Prostate gland (tissue), 2 donors: ENCODE measurements at regions not wholly inside any gene's neighbourhood (a gene's known extent, or its start where the extent isn't known, plus 50 kb on each side); places are given as distances from the start of the nearest gene placed in this dataset.

ENCODE experiments used
- CTCF ChIP-seq, 4 experiments: fragments of 200-600 bp in 2 of 4; fragments of 450-650 bp in 2 of 4; sonication (generic) in 2 of 4; IDR thresholded peaks; 1 replicate in 3 of 4; 2 replicates in 1 of 4; pipeline ENCODE4 v1.5.1; 2016 to 2019; ENCODE audit warnings: antibody characterized with exemption in 4 of 4, mild to moderate bottlenecking in 2 of 4, moderate library complexity in 2 of 4
- POLR2AphosphoS5 ChIP-seq: sonication (generic); formaldehyde crosslinking; IDR thresholded peaks from one replicate; pipeline ENCODE4 v1.6.1; 2017; ENCODE audit warnings: antibody characterized with exemption

GRCh38 chr7:84497873-84498272, 303.3 kb upstream of the SEMA3A start:
- TF ChIP-seq POLR2AphosphoS5 (no peak), CTCF (IDR thresholded peaks at IDR 0.05) (no peak)
